NCI-H460 (cell line): ENCODE measurements at regions not wholly inside any gene's neighbourhood (a gene's known extent, or its start where the extent isn't known, plus 50 kb on each side); places are given as distances from the start of the nearest gene placed in this dataset.

ENCODE experiments used
- DNase-seq: peaks from one replicate; pipeline ENCODE4 v3.0.0-alpha.2; 2016; ENCODE audit warnings: low read depth; ENCODE audit errors: extremely low read depth

- no peak for DNase-seq
These were observed 282.7 kb upstream of the CITED2 start for GRCh38 chr6:139657119-139657518.

- peak; percentile 37 for DNase-seq
These were observed 281.6 kb upstream of the CITED2 start for GRCh38 chr6:139655783-139656705.

- no peak for DNase-seq
These were observed 280.7 kb upstream of the CITED2 start for GRCh38 chr6:139654888-139655782.

- no peak for DNase-seq
These were observed 279.9 kb upstream of the CITED2 start for GRCh38 chr6:139654309-139654708.

- DNase-seq: no peak
These were observed 278.7 kb upstream of the CITED2 start for GRCh38 chr6:139653111-139653510.

- DNase-seq: no peak
These were observed 276.5 kb upstream of the CITED2 start for GRCh38 chr6:139650941-139651340.

GRCh38 chr6:139649732-139650131 lies 275.3 kb upstream of the CITED2 start:
- no peak for DNase-seq

- no peak for DNase-seq
These were observed 274.7 kb upstream of the CITED2 start for GRCh38 chr6:139649128-139649527.

GRCh38 chr6:139648430-139649000 lies 274.1 kb upstream of the CITED2 start:
- no peak for DNase-seq

GRCh38 chr6:139647841-139648240 lies 273.4 kb upstream of the CITED2 start:
- DNase-seq: no peak

GRCh38 chr6:139647016-139647415 lies 272.6 kb upstream of the CITED2 start:
- DNase-seq: no peak

GRCh38 chr6:139644821-139645220 lies 270.4 kb upstream of the CITED2 start:
- DNase-seq: no peak

GRCh38 chr6:139643986-139644385 lies 269.5 kb upstream of the CITED2 start:
- no peak for DNase-seq

GRCh38 chr6:139642346-139642745 lies 267.9 kb upstream of the CITED2 start:
- DNase-seq: no peak

GRCh38 chr6:139641376-139641775 lies 266.9 kb upstream of the CITED2 start:
- no peak for DNase-seq

GRCh38 chr6:139640921-139641320 lies 266.5 kb upstream of the CITED2 start:
- no peak for DNase-seq

- DNase-seq: no peak
These were observed 266.0 kb upstream of the CITED2 start for GRCh38 chr6:139640448-139640847.

GRCh38 chr6:139639507-139639906 lies 265.1 kb upstream of the CITED2 start:
- no peak for DNase-seq

GRCh38 chr6:139638179-139638941 lies 263.9 kb upstream of the CITED2 start:
- no peak for DNase-seq

- no peak for DNase-seq
These were observed 263.3 kb upstream of the CITED2 start for GRCh38 chr6:139637766-139638165.
